GM18907 (cell line): ENCODE measurements at regions not wholly inside any gene's neighbourhood (a gene's known extent, or its start where the extent isn't known, plus 50 kb on each side); places are given as distances from the start of the nearest gene placed in this dataset.

Experiments
- ATAC-seq: cut with Tn5 transposase; IDR thresholded peaks from one replicate; pipeline ENCODE4 v1.9.1; 2021; ENCODE audit warnings: mild to moderate bottlenecking, moderate library complexity; ENCODE audit not compliant: unreplicated experiment

DNA sequence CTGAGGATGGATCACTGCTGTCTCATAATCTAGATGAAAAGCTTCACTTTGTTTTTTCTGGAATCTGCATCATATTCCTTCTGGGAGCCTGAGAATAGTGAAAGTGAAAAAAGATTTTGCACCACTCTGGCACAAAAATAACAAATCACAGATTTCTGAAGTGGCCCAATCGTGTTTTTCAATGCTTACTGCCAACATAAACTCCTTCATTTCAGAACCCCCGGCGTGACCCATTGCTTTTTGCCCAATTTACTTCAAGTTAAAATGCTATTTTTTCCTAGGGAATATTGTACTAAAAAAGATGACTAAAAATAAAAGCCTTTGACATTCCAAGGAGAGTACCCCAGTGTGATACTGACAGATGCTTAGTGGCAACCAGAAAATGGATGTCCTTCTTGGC is 53.7 kb upstream of the ANK3 start:
- no peak for ATAC-seq

DNA sequence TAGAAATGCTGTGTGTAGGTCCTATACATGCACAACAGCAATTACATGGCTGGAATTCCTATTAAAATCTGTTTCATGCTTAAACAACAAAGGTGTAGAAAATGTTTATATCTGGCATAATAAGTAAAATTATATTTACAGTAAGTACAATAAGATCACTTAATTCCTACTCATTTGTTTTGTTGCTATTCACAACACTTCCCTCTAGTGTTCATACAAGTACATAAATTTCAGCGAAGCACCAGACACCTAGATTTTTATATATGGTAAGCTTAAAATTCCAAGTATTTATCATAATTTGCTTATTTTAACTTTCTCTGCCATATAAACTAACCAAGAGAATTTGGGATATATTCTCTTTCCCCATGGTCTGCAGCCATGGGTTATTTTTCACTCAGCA is 51.8 kb upstream of the ANK3 start:
- no peak for ATAC-seq

DNA sequence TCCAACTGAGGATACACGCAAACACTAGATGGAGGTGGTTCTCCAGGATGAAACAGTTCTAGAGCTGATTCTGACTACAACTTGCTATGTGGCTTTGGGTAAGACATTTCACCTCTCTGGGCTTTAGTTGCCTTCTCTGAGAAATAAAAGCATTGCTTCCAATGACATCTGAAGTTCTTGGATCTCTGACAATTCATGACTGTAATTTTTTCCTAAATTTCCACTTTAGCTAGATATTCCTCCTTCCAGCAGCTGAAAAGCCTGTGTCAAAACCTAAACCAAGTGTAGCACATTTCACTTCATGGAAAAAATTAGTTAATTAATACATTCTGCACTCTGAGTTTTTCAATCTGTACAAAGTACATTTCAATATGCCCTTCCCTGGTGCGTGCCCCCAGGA is 50.0 kb upstream of the ANK3 start:
- no peak for ATAC-seq
